C4-2B (cell line): ENCODE measurements at regions not wholly inside any gene's neighbourhood (a gene's known extent, or its start where the extent isn't known, plus 50 kb on each side); places are given as distances from the start of the nearest gene placed in this dataset.

Experiments used
- H3K27ac ChIP-seq: fragments of 450-650 bp; 2 replicates; pipeline ENCODE4 v1.5.1; 2017
- ZFX ChIP-seq: fragments of 450-650 bp; IDR thresholded peaks from 2 replicates; pipeline ENCODE4 v1.6.1; 2017
- TF ChIP-seq, protein P1 (sequence below): fragments of 450-650 bp; conservative IDR thresholded peaks from 2 replicates; pipeline ENCODE4 v1.5.1; 2017; ENCODE audit warnings: mild to moderate bottlenecking

DNA sequence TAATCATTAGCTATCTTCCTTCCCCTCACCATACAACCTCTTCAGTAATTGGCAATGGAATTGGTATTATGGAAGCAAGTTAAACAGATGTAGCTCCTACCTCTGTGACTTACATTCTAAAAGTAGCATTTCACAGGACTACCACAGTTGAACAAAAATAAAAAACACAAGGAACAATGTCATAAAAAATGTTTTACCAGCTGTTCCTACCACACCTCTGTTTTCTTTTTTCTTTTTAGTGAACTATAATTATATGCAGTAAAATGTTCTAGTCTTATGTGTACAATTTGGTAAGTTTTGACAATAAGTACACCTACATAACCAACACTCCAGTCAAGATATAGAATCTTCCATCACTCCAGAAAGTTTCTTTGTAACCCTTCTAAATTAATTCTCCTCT is 54.1 kb upstream of the GEMIN8 start:
- H3K27ac ChIP-seq, result no peak overlapping the region
- TF ChIP-seq, protein P1, sequence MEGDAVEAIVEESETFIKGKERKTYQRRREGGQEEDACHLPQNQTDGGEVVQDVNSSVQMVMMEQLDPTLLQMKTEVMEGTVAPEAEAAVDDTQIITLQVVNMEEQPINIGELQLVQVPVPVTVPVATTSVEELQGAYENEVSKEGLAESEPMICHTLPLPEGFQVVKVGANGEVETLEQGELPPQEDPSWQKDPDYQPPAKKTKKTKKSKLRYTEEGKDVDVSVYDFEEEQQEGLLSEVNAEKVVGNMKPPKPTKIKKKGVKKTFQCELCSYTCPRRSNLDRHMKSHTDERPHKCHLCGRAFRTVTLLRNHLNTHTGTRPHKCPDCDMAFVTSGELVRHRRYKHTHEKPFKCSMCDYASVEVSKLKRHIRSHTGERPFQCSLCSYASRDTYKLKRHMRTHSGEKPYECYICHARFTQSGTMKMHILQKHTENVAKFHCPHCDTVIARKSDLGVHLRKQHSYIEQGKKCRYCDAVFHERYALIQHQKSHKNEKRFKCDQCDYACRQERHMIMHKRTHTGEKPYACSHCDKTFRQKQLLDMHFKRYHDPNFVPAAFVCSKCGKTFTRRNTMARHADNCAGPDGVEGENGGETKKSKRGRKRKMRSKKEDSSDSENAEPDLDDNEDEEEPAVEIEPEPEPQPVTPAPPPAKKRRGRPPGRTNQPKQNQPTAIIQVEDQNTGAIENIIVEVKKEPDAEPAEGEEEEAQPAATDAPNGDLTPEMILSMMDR, result no peak
- no peak for TF ChIP-seq ZFX

DNA sequence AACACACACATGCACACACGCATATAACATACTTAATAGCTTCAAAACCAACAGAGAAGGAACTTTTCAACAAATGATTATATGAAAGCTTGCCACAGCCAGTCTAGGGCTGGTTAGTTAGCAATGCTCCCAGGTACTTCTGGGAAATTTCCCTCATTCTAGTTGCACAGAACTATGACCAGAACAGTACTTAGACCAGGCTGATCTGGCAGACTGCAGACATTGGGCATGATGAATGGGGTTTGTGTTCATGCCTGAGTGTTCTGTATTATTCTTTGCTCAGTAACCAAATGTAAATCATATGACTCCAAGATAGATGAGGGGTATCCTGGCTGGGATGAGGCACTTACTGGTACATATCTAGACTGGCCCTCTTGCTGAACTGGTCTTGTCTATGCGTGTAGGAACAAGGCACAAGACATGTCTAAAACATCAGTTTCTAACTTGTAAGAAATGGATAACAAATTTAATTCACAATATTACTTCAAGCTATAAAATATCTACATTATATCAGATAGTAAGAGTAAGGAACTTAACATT is 50.3 kb upstream of the GEMIN8 start:
- no peak overlapping the region for H3K27ac ChIP-seq
- TF ChIP-seq ZFX, result no peak
- TF ChIP-seq, protein P1, result no peak
